GM18511 (cell line): ENCODE measurements at regions not wholly inside any gene's neighbourhood (a gene's known extent, or its start where the extent isn't known, plus 50 kb on each side); places are given as distances from the start of the nearest gene placed in this dataset.
"Not testable (repeated sequence)": the region's sequence is repeated elsewhere in the genome, so short reads cannot be mapped to it uniquely, and the experiment has no call there.

Experiments
- ATAC-seq: cut with Tn5 transposase; IDR thresholded peaks from one replicate; pipeline ENCODE4 v1.9.1; 2021; ENCODE audit warnings: mild to moderate bottlenecking, moderate library complexity; ENCODE audit not compliant: unreplicated experiment

DNA sequence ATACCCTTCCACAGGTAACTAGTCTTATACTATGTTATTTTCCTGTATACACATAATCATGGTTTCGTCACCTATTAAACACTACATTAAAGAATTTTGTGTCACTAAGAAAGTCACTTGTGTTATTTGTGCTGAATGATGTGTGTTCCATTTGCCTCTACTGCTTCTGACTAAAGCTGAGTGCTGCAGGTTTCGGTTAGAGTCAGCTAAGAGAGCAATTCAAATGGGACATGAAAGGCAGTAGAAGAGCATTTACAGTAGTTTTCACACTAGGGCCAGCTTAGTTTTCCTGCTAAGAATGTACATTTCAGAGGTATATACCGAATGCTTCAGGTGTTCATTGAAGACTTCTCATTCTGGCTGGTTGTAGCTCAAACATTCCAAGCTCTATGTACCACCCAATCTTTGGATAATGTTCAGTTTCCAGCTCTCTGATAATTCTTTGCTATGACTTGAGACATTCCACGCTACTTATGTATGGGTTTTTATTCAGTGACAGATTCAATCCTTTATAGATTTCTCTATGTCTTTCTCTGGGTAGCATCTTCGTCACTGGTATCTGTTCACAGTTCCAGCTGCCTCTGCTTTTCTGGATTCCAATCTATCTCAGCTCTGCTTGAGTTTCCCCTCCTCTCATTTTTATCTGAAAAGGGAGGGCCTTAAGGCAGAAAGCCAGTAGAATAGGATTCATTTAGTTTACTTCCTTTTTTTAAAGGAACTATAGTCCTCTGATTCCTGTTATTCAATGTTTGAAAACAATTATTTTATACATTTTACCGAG is 164.4 kb downstream of the CXXC4 start:
- peak; percentile 50 for ATAC-seq

GRCh38 chr4:104326991-104327694 is 167.6 kb downstream of the CXXC4 start:
- not testable (repeated sequence) for ATAC-seq

DNA sequence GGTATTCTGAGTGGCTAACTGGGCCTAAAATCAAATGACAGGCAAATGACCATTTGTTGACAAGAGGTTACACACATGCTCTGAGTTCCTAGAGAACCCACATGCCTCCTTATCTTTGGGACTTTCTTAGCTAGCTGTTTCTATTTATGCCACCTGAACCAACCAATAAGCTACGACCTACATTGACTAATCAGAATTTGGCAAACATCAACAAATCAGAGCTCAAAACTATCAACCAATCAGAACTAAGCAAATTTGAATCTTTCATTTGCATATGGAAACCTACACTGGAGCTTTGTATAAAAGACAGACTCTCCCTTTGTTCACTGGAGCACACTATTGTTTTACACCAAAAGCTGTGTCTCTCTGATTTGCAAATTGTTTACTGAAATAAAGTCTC is 192.0 kb downstream of the CXXC4 start:
- ATAC-seq = no peak

GRCh38 chr4:104294811-104295210 is 199.9 kb downstream of the CXXC4 start:
- no peak for ATAC-seq

DNA sequence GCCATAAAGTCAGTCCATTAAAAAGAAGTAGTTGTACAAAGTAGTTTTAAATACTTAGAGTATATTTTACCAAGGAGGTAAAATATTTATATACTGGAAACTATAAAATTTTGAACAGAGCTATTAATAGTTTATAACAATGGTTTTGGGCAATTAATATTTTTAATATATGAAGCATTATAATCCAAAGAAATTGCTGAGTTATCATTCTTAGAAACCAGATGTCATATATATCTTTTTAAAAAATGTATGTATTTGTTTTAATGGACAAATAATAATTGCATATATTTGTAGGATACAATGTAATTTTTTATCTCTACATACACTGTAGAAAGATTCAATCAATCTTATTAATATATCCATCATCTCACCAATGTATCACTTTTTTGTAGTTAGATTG is 207.8 kb downstream of the CXXC4 start:
- no peak for ATAC-seq

DNA sequence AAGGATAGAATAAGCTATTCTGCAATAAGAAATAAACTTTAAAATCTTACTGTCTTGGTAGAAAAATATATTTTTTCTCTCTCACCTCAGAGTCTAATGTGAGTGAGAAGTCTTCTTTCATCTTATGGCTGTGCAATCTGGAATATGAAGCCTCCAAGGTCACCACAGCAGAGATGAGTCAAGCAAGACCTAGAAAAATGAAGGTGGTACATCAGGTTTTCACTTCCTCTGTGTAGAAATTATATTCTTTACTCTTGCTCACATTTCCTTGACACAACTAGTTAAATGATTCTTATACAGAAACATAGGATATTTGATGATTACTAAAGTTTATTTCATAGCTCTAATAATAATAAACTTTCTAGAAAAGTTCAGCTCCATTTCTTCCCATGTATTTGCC is 211.4 kb downstream of the CXXC4 start:
- ATAC-seq = no peak

DNA sequence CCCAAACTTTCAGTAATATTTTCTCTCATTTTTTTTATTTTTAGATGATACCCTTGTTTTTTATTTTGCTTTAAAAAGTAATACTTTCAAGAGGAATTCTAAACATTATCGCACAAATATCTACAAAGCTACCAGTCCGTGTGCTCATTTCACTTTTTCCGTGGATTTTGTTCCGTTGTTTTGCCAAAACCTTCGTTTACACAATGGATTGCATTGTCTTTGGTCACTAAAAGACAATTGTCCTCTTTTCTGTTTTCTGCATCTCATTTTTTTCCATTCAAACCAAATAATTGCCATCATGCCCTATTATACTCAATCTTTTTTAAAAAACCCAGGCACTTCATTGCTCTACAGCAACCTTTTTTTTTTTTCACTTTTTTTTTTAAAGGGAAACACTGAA is 214.9 kb downstream of the CXXC4 start:
- no peak for ATAC-seq

DNA sequence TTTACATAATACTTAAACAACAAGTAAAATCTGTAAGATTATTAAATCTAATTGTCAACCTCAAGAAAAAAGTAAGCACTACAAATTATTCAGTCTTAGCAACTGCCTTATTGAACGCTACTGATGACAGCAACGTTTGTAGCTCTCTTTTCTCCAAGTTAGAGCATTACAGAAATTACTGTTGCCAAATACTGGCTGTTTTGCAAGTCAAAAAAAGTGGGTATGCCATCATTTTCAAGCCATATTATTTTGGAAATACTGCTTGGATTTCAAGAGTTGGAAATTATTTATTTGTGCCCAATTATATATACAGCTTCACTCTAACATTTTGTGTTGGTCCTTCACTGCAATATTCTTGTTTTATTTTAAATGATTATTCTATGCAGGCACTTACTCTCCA is 221.7 kb downstream of the CXXC4 start:
- ATAC-seq = no peak

DNA sequence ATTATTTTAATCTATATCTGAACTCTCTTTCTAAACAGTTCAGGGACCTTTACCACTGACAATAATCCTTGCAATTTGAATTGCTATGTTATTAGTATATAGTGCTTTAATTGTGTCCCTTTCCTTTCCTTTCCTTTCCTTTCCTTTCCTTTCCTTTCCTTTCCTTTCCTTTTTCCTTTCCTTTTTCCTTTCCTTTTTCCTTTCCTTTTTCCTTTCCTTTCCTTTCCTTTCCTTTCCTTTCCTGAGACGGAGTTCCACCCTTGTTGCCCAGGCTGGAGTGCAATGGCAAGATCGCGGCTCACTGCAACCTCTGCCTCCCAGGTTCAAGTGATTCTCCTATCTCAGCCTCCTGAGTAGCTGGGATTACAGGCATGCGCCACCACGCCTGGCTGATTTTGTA is 225.1 kb downstream of the CXXC4 start:
- ATAC-seq = not testable (repeated sequence)

GRCh38 chr4:104263100-104263499 is 231.6 kb downstream of the CXXC4 start:
- no peak for ATAC-seq

- ATAC-seq = no peak
Observed at GRCh38 chr4:104262678-104263077, 232.0 kb downstream of the CXXC4 start.

GRCh38 chr4:104248726-104249125 is 246.0 kb downstream of the CXXC4 start:
- ATAC-seq = no peak

- ATAC-seq = no peak
Observed at GRCh38 chr4:104235967-104236366, 258.7 kb downstream of the CXXC4 start.

GRCh38 chr4:104217526-104217925 is 277.2 kb downstream of the CXXC4 start:
- ATAC-seq = no peak

DNA sequence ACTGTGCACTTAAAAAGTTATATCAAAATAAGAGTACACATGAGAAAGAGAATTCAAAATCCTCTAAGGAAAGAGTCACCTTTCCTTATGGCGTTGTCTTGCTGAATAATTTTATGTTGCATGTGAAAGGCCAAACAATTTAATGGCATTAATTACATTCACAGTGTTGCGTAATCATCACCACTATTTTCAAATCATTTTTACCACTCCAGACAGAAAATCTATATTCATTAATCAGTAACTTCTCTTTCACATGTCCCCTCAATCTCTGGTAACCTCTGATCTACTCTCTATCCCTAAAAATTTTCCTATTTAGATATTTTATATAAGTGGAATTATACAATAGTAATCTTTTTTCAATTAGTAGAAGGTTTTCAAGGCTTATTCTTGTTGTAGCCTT is 283.0 kb downstream of the CXXC4 start:
- no peak for ATAC-seq

DNA sequence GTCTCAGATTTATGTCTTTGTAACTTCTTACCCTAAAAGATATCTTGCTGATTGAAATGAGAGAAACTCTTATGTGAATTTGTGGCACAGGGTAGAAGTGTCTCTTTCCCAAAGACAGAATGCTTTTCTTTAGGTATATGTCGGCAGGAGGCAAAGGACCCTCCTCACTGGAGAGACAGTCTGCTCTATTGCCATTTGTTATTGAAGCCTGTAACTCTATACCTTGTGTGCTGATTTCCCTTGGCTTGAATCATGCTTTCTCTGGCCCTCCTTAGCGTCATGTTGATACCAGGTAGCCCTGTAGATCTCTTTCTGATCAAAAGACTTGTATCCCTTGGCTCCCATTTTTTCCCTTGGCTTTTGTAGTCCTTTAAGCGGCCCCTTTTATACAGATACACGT is 284.3 kb downstream of the CXXC4 start:
- ATAC-seq = no peak

GRCh38 chr4:104206784-104207183 is 287.9 kb downstream of the CXXC4 start:
- ATAC-seq = no peak

- ATAC-seq = no peak
Observed at GRCh38 chr4:104205116-104205515, 289.6 kb downstream of the CXXC4 start.

DNA sequence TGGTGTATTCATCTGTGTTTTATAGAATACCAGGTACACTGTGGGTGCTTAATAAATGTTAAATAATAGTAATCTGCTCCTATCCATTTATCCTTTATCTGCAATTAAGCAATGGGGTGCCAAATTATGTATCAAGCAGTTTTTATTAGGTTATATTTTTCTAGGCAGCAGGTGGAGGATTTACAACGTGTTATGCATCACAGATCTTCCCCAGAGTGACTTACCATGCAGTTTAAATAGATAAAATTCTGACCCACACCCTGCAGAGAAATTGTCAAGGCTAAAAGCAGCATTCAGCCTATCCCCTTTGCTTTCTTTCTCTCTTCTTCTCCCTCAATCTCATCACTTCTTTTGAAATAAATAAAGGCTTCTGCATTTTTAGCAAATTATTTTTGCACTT is 306.4 kb downstream of the CXXC4 start:
- no peak for ATAC-seq

GRCh38 chr4:104169437-104169836 is 325.3 kb downstream of the CXXC4 start:
- no peak for ATAC-seq

DNA sequence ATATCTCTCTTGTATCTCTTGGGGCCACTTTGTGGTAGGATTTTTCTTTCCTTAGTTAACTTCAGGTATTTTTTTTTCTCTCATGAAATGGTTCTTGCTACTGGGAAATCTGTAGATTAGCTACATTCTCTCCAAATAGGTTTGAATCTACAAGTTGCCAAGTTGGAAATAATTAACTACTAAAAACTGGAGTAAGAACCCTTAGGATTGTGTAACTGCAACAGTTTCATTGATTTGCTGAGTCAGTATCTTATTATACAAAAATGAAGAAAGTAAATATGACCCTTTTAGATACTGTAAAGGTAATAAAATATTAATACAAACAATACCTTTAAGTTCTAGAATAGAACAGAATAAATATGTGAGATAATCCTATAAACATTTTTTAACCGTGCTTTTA is 327.9 kb downstream of the CXXC4 start:
- no peak for ATAC-seq

DNA sequence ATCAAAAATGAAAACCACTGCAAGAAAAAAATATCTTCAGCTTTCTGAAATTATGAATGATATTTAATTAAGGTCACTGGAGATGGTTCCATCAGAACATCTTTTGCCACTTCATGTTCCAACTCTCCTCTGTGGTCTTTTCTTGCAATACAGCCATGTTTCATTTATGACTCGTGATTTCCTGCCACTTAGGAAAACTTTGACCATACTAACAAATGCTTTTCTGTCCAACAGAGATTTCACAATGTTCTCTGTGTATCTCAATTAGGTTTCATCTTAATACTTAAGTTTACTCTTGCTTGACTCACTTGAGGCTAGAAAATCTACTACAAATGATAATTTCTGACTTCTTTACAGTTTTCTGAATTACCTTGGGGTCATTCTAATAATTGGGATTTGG is 330.9 kb downstream of the CXXC4 start:
- no peak for ATAC-seq

GRCh38 chr4:104146048-104146447 is 348.6 kb downstream of the CXXC4 start:
- ATAC-seq = no peak
